A549 (cell line): ENCODE measurements at regions not wholly inside any gene's neighbourhood (a gene's known extent, or its start where the extent isn't known, plus 50 kb on each side); places are given as distances from the start of the nearest gene placed in this dataset.

Experiments used
- POLR2A ChIP-seq: IDR thresholded peaks from 2 replicates; pipeline ENCODE4 v1.6.1; 2012; ENCODE audit warnings: mild to moderate bottlenecking, low read length
- REST ChIP-seq: fragments of 200-600 bp; sonication (generic); IDR thresholded peaks from 2 replicates; pipeline ENCODE4 v1.6.1; 2016; ENCODE audit warnings: antibody characterized with exemption, mild to moderate bottlenecking, moderate library complexity
- SREBF2 ChIP-seq: fragments of 450-650 bp; IDR thresholded peaks from 2 replicates; pipeline ENCODE4 v1.6.1; 2014; ENCODE audit warnings: mild to moderate bottlenecking, moderate library complexity
- TF ChIP-seq, protein P1 (sequence below): fragments of >200 bp; sonication (Bioruptor Twin); formaldehyde crosslinking; IDR thresholded peaks from 3 replicates; pipeline ENCODE4 v1.5.1; 2016

- TF ChIP-seq, protein P1, sequence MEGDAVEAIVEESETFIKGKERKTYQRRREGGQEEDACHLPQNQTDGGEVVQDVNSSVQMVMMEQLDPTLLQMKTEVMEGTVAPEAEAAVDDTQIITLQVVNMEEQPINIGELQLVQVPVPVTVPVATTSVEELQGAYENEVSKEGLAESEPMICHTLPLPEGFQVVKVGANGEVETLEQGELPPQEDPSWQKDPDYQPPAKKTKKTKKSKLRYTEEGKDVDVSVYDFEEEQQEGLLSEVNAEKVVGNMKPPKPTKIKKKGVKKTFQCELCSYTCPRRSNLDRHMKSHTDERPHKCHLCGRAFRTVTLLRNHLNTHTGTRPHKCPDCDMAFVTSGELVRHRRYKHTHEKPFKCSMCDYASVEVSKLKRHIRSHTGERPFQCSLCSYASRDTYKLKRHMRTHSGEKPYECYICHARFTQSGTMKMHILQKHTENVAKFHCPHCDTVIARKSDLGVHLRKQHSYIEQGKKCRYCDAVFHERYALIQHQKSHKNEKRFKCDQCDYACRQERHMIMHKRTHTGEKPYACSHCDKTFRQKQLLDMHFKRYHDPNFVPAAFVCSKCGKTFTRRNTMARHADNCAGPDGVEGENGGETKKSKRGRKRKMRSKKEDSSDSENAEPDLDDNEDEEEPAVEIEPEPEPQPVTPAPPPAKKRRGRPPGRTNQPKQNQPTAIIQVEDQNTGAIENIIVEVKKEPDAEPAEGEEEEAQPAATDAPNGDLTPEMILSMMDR: no peak
- TF ChIP-seq POLR2A: no peak
- no peak for TF ChIP-seq REST
- TF ChIP-seq SREBF2: no peak
Measured at GRCh38 chr2:34307636-34308035, 708.5 kb upstream of the FAM98A start.
